WTC11 (cell line): ENCODE measurements at regions not wholly inside any gene's neighbourhood (a gene's known extent, or its start where the extent isn't known, plus 50 kb on each side); places are given as distances from the start of the nearest gene placed in this dataset.

Source experiments
- ATF3 ChIP-seq: sonication (generic); formaldehyde crosslinking; conservative IDR thresholded peaks from 2 replicates; pipeline ENCODE4 v1.8.1; 2022; ENCODE audit warnings: mild to moderate bottlenecking, missing genetic modification reagents
- CTCF ChIP-seq: fragments of 200-600 bp; IDR thresholded peaks from 2 replicates; pipeline ENCODE4 v1.8.0; 2022; ENCODE audit warnings: antibody characterized with exemption
- E2F4 ChIP-seq: sonication (generic); formaldehyde crosslinking; IDR thresholded peaks from 2 replicates; pipeline ENCODE4 v1.8.1; 2022; ENCODE audit warnings: low read depth, mild to moderate bottlenecking, moderate library complexity, missing genetic modification reagents, borderline replicate concordance
- ETV6 ChIP-seq: sonication (generic); formaldehyde crosslinking; IDR thresholded peaks from 2 replicates; pipeline ENCODE4 v1.8.1; 2022; ENCODE audit warnings: mild to moderate bottlenecking, missing genetic modification reagents
- MAX ChIP-seq: sonication (generic); formaldehyde crosslinking; IDR thresholded peaks from 2 replicates; pipeline ENCODE4 v1.8.0; 2022; ENCODE audit warnings: mild to moderate bottlenecking, missing genetic modification reagents
- MXD4 ChIP-seq: fragments of 250-450 bp; sonication (Bioruptor Pico); IDR thresholded peaks from 2 replicates; pipeline ENCODE4 v1.8.0; 2021; ENCODE audit warnings: mild to moderate bottlenecking, moderate library complexity, borderline replicate concordance
- PRRX2 ChIP-seq: fragments of 250-450 bp; sonication (Bioruptor Pico); IDR thresholded peaks from 2 replicates; pipeline ENCODE4 v1.8.0; 2021; ENCODE audit warnings: mild to moderate bottlenecking
- USF1 ChIP-seq: sonication (generic); formaldehyde crosslinking; IDR thresholded peaks from 2 replicates; pipeline ENCODE4 v1.8.0; 2022; ENCODE audit warnings: mild to moderate bottlenecking, missing genetic modification reagents
- USF2 ChIP-seq: sonication (generic); formaldehyde crosslinking; IDR thresholded peaks from 2 replicates; pipeline ENCODE4 v1.8.1; 2023; ENCODE audit warnings: mild to moderate bottlenecking, missing genetic modification reagents, moderate library complexity
- ZNF121 ChIP-seq: sonication (generic); formaldehyde crosslinking; IDR thresholded peaks from 2 replicates; pipeline ENCODE4 v1.8.0; 2023; ENCODE audit warnings: missing genetic modification reagents
- ZNF138 ChIP-seq: sonication (generic); formaldehyde crosslinking; conservative IDR thresholded peaks from 2 replicates; pipeline ENCODE4 v1.8.1; 2022; ENCODE audit warnings: mild to moderate bottlenecking, moderate library complexity, missing genetic modification reagents
- ZNF396 ChIP-seq: fragments of 250-450 bp; sonication (Bioruptor Pico); IDR thresholded peaks from 2 replicates; pipeline ENCODE4 v1.8.0; 2021; ENCODE audit warnings: mild to moderate bottlenecking, moderate library complexity, borderline replicate concordance
- ZNF512 ChIP-seq: sonication (generic); formaldehyde crosslinking; IDR thresholded peaks from 2 replicates; pipeline ENCODE4 v1.8.1; 2022; ENCODE audit warnings: missing genetic modification reagents, borderline replicate concordance

- no peak for TF ChIP-seq ATF3
- no peak for TF ChIP-seq CTCF
- TF ChIP-seq ZNF512 (CRISPR knock-in tag), result no peak
- no peak for TF ChIP-seq ZNF121 (CRISPR knock-in tag)
- no peak for TF ChIP-seq MAX
- no peak for TF ChIP-seq USF1
- no peak for TF ChIP-seq ZNF396 (CRISPR knock-in tag)
- no peak for TF ChIP-seq PRRX2 (CRISPR knock-in tag)
- no peak for TF ChIP-seq ZNF138 (CRISPR knock-in tag)
- TF ChIP-seq ETV6 (CRISPR knock-in tag), result no peak
- TF ChIP-seq E2F4 (CRISPR knock-in tag), result no peak
- TF ChIP-seq MXD4 (CRISPR knock-in tag), result no peak
- TF ChIP-seq USF2 (CRISPR knock-in tag), result no peak
Observed at GRCh38 chr11:97990162-97990920, 1030.4 kb upstream of the CNTN5 start.
